GM21515 (cell line): ENCODE measurements at regions not wholly inside any gene's neighbourhood (a gene's known extent, or its start where the extent isn't known, plus 50 kb on each side); places are given as distances from the start of the nearest gene placed in this dataset.

Source experiments
- ATAC-seq: cut with Tn5 transposase; IDR thresholded peaks from one replicate; pipeline ENCODE4 v1.9.1; 2021; ENCODE audit not compliant: unreplicated experiment

DNA sequence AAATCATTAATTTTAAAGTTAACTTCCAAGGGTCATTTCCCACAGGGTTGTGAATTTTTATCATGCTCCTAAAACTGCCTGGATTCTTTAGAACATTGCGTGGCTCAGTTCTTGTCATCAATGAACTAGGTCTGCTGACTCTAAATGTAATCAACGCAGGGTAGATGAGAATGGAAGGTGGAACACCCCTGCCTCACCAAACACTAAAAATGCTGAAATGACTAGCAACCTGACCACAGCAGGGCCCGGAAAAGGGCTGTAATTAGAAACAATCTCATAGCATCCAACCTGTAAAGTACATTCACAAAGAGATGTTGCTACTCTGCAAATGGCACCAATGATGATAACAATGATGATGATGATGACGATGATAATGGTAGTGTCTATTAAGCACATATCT is 356.9 kb downstream of the DEPDC1B start:
- no peak for ATAC-seq

- no peak for ATAC-seq
These were observed 358.9 kb downstream of the DEPDC1B start for GRCh38 chr5:60340965-60341471.

- ATAC-seq, result no peak
These were observed 359.6 kb downstream of the DEPDC1B start for GRCh38 chr5:60340326-60340725.

DNA sequence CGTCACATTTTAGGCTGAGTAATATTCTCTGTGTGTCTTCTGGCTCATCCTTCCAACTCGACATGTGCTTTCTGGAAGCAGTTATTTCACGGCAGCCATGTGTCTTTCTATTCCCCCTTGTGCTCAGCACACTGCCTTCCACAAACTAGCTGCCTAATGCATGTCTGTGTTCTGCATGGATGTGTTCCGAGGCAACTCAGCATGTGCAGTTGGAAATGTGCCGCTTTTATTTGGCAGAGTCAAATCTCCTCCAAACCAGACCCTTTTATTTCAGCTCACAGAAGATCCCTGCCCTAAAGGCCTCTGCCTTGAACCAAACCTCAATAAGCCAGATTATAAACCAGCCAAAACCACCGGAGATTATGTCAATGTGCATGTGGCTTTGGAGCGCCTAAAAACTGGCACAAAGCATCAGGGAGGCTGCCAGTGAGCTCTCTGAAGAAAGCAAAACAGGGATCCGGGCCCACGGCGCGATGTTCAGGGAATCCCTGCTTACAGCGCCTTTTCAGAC is 360.2 kb downstream of the DEPDC1B start:
- no peak for ATAC-seq

GRCh38 chr5:60338846-60339245 is 361.1 kb downstream of the DEPDC1B start:
- no peak for ATAC-seq

DNA sequence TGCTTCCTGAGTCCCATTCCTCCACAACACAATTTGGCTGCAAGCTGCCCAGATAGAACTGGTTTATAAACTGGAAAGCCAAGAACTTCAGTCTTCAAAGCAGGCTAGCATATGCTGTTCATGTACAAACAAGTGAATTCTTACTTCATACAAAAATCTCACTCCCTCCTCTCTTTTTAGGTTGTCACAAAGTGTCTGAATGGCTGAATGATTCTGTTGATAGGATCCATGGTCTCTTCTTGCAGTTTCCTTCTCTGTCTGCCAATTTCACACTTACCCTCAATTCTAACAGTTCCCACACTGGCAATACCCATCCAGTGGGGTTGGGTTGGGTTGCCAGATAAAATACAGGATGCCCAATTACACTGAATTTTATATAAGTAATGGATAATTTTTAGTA is 363.5 kb downstream of the DEPDC1B start:
- ATAC-seq, result no peak

GRCh38 chr5:60335913-60336312 is 364.1 kb downstream of the DEPDC1B start:
- ATAC-seq, result no peak

- no peak for ATAC-seq
These were observed 365.7 kb downstream of the DEPDC1B start for GRCh38 chr5:60334281-60334713.

DNA sequence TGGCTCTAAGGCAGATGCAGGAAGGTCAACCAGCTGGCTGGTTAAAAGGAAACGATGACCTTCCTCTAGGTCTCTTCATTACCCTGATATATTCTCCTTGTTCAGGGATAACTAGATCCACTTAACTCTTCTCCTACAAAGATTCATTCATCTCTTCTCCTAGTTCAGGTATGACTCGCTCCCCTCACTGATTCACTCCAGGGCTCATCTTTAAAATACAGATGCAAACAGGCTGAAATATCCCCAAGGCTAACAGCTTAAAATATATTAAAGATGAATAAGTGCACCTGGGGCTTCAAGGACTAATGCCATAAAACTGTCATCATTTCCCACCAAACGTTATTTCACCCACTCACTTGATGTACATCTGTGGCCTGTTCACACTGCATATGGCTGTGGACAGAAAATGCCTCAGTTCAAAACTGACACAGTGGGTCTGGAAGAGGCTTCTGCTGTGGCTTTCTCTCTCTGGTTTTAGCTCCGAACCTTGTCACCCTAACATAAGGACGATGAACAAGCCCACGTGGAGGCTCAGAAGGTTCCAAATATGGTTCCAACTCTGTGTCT is 366.9 kb downstream of the DEPDC1B start:
- no peak for ATAC-seq

DNA sequence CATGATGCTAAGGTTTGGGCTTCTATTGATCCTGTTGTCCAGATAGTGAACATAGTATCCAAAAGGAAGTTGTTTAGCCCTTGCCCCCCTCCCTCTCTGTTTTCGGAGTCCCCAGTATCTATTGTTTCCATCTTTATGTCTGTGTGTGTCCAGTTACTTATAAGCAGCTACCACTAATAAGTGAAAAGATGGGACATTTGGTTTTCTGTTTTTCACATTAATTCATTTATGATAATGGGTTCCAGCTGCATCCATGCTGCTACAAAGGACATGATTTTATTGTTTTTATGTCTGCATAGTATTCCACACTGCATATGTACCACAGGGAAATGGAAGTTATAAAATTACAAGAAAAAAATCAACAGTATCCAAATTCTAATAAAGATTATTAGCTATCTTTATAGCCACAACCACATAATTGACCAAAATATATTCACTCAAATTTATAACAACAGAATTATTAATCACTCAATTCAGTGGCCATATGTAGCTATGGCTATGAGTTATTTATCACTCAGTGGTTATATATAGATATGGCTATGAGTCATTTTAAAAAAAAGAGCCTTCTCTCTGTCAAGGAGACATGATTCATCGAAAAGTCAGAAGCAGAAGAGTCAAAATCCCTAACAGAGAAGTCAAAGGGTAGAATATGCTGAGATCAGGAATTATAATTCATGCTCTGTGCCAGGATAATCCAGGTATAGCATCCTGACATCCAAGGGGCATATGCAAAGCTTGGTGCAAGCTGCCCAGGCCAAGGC is 367.5 kb downstream of the DEPDC1B start:
- no peak for ATAC-seq

DNA sequence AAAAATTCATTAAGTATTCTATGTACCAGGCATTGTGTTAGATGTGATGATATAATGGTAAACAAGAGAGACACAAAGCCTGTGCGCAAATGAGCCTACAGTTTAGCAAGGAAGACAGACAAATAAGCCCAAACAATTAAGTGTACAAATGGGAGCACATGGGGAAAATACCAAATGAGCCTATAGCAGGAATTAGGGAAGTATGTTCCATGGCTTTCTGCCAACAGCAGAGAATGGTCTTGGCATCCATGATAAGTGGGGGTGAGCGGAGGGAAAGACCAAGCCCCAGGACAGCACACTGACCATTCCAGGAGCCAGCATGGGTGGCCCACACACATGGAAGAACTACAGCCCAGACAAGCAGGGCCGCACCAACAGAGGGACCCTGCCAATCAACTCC is 369.7 kb downstream of the DEPDC1B start:
- ATAC-seq, result no peak

DNA sequence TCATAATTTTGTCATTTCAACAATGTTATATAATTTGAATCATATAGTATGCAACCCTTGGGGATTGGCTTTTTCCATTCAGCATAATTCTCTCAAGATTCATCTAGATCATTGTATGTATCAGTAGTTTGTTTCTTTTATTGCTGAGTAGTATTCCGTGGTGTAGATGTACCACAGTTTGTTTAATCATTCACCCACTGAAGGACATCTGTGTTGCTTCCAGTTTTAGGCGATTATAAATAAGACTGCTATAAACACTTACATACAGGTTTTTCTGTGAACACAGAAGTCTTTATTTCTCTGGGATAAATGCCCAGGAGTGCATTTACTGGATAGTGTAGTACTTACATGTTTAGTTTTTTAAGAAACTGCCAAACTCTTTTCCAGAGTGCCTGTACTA is 374.1 kb downstream of the DEPDC1B start:
- no peak for ATAC-seq

DNA sequence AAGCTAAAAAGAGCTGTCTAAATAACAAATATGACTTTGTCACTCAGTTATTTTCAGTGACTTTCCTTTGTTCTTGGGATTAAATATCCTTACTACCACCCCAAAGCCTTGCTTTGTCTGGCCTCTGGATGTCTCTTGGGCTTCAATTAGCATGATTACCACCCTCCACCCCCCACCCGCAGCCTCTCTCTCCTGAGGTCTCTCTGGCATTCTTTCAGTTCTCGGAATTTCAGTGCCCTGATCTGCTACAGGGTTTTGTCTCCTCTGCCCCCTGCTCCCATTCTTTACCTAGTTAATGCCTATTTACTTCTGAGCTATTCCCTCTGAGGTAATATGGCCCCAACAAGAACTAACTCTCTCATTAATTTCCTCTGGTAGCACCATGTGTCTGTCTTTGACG is 376.4 kb downstream of the DEPDC1B start:
- no peak for ATAC-seq

GRCh38 chr5:60312098-60312497 is 387.9 kb downstream of the DEPDC1B start:
- ATAC-seq, result no peak

DNA sequence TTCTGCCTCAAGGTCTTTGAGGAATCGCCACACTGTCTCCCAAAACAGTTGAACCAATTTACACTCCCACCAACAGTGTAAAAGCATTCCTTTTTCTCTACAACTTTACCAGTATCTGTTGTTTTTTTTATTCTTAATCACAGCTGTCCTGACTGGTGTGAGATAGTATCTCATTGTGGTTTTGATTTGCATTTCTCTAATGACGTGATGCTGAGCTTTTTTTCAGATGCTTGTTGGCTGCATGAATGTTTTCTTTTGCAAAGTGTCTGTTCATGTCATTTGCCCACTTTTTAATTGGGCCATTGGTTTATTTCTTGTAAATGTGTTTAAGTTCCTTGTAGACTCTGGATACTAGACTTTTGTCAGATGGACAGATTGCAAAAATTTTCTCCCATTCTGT is 400.0 kb downstream of the DEPDC1B start:
- no peak for ATAC-seq

- no peak for ATAC-seq
These were observed 402.3 kb downstream of the DEPDC1B start for GRCh38 chr5:60297658-60298057.

- peak; percentile 55 for ATAC-seq
These were observed 401.9 kb upstream of the PDE4D start for GRCh38 chr5:60295423-60295822.

GRCh38 chr5:60293518-60293917 is 400.0 kb upstream of the PDE4D start:
- ATAC-seq, result no peak

- ATAC-seq, result peak; percentile 64
These were observed 393.7 kb upstream of the PDE4D start for GRCh38 chr5:60287174-60287771.

- ATAC-seq, result no peak
These were observed 392.4 kb upstream of the PDE4D start for GRCh38 chr5:60285910-60286309.

DNA sequence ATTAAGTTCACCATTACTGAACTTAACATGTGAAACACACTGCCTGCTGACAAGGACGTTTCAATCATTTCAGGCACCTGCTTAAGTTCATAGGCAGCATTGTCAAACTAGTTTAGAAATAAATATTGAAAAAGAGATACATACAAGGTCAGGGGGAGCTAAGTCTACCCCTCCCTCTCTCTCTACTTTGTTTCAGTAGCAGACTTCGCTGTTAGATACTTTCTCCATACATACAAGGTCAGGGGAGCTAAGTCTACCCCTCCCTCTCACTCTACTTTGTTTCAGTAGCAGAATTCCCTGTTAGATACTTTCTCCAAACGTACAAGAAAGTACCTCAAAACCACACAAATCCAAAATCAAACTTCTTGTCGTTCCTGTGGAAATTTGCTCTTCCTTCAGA is 387.4 kb upstream of the PDE4D start:
- ATAC-seq, result no peak

DNA sequence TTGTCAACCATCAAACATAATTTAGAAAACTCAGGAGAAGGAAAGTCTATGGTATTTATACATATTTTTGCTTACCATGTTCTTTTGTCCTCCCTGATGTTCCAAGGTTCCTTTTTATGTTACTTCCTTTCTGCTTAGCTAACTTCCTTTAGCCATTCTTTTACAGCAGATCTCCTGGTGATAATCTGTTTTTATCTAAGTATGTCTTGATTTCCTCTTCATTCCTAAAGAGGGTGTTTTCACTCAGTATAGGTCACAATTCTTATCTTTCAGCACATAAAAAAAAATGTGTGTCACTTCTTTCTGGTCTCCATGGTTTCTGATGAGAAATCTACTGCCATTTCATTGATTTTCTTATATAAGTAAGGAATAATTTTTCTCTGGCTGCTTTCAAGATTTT is 384.4 kb upstream of the PDE4D start:
- no peak for ATAC-seq
